ENCODE measurements at regions not wholly inside any gene's neighbourhood (a gene's known extent, or its start where the extent isn't known, plus 50 kb on each side); places are given as distances from the start of the nearest gene placed in this dataset.

DNA sequence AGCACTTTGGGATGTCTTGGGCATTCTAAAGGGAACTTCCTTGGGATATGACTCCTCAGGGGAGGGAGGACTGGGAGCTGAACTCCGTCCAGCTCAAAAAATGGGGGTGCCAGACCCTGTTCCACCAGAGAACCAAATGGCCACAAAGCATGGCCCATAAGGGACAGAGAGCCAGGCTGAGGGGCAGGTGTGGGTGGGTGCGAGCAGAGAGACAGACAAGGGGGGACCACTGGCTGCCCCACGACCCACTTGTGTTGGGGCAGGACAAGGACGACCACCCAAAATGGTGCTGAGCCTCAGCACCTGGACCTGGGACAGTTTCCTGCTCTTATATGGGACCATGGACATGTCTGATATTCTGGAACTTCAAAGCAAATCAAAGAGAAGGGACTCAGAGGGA is 148.2 kb upstream of the MLN start:
- no peak for DNase-seq (ENCODE audit: insufficient read length, low spot score)
- no peak for FAIRE-seq

DNA sequence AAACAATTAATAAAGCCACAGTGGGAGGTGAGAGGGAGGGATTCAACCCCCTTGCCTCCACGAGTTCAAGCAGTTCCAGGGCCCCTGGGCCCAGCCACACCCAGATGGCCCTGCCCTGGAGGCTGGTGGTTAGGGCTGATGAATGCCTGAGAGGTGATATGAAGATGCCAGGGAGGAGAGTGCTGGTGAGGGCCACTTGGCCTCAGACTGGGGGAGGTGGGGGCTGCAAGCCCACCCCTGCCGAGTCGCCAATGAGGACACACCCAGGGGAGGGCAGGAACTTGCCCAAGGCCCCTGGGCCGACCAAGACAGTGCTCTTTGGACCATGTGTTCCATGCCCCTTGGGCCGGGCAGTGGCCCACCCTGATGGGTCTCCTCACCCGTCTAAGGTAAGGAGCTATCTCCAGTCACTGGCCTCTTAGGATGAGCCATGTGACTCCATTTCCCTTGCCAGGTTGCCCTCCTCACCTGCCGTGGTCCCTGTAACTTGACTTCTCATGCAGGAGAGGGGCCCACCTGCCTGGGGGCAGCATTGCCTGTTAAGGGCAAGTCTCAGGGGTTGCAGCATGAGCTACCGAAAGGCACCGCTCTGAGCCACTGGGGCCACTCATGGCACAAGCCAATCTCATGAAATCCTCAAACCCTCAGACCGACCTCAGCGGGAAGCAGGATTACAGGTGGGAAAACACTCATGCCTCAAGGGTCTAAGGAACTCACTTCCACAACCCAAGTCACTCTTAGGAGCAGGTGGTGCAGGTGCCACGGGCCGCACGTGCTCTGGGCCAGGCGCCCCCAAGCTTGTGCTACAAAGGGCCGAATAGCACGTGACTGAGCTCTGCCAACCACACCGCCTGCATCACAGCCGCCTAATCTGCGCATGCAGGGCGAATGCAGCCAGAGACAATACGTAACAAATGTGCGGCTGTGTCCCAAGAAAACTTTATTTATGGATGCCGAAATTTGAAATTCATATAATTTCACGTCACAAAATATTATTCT is 147.4 kb upstream of the MLN start:
- DNase-seq (ENCODE audit: insufficient read length, low spot score) (no peak), FAIRE-seq (no peak)

DNA sequence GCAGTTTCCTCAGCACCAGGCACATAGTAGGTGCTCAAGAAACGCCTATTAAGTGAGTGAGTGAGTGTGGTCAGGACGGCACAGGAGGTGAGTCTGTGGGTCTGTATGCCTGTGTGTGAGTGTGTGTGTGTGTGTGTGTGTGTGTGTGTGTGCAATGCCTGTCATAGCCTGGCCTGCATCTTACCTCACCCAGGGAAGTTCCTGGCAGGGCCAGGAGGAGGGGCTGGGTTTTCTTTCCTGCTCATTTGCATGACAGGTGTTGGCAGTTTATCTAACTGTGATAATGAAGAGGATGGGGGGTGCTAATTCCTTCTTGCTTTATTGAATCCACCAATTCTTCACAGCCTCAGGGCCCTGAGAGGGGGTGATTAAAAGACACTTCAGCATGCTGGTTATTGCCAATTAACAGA is 146.7 kb upstream of the MLN start:
- FAIRE-seq (peak; percentile 40), DNase-seq (ENCODE audit: insufficient read length, low spot score) (no peak)

DNA sequence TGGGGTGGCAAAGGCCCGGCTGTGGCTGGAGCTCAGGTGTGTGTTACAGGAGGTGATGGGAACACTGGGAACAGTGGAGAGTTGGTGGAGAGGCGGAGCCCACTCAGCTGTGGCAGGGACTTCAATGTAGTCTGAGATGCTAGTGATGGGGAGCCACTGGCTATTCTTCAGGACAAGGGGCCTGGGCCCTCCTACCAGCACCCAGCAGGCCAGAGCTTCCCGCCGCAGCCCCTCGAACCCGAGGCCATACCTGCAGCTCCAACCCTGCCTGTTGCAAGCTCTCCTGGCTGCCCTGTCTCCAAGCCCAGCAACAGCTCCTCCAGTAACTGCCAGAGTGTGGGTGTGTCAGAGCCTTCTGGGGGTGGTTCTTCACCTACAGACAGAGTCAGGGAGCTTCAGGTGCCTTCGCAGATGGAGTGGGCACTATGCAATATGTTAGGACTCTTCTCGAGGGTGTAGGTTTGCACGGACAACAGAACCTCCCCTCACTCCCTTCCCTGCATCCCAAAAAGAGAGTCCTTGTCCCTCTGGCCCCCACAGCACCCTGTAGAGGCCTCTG is 146.2 kb upstream of the MLN start:
- no peak for FAIRE-seq
- no peak for DNase-seq (ENCODE audit: insufficient read length, low spot score)

DNA sequence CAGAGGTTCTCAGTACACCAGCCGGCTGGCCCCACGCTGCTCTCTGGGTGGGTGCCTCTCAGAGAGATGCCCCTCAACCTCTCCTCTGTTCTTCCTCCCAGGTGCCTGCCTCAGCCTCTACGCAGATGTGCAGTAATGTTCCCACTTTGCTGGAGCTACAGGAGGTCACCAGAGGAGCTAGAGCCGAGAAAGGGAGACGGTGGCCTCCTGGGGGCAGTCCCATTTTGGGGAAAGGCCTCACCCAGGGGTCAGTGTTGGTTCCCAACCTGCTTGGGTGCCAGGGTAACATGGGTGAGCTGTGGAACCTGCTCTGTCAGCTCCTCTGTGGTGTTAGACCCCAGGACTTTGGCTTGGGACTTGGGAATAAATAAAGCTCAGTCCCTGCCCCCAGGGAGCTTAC is 145.3 kb upstream of the MLN start:
- FAIRE-seq (no peak), DNase-seq (ENCODE audit: insufficient read length, low spot score) (no peak)

DNA sequence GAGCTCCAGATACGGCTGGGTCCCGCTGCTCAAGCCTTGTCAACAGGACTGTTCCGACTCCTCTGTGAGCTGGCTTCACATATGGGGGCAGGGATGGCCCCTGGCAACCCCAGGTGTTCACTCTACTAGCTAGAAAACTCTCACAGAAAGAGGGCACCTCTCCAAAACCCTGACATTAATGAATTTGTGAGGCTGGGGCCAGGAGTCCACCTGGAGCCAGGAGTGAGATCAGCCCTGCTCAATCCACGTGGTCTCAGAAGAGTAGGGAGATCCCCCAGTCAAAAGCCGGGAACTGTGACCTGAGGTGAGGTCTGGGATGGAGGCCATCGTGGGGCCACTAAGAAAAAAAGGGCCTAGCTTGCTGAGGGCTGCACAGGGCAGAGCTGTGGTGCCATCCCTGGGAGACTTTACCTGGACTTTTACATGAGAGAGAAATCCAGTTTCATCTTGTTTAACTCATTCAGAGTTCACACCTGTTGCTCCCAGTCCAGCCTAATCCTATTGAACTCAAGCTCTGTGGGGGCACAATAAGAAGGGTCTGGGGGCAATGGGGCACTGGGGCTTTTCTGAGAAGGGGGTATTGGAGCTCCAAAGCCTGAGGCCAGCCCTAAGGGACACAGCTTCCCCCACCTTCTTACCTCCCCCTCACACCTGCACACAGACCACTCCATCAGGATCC is 144.3 kb upstream of the MLN start:
- DNase-seq (ENCODE audit: insufficient read length, low spot score) = no peak
- no peak for FAIRE-seq

DNA sequence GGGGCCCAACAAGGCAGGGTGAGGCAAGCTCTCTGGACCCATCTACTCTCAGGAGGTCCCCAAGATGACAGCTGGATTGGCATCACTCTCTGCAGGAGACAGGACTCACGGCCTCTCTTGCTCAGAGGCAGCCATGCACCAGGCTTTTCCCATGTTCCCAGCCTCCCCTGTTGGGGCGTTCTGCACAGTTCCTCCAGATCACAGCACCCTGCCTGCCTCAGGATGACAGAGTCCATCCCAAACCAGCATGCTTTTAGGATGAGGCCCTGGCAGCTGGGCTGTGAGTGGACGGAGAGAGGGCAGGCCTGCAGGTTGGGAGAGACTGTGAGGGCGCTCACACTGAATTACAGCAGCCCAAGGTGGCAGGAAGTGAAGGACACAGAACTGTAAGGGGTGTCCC is 143.2 kb upstream of the MLN start:
- DNase-seq (ENCODE audit: insufficient read length, low spot score) (no peak), FAIRE-seq (no peak)

DNA sequence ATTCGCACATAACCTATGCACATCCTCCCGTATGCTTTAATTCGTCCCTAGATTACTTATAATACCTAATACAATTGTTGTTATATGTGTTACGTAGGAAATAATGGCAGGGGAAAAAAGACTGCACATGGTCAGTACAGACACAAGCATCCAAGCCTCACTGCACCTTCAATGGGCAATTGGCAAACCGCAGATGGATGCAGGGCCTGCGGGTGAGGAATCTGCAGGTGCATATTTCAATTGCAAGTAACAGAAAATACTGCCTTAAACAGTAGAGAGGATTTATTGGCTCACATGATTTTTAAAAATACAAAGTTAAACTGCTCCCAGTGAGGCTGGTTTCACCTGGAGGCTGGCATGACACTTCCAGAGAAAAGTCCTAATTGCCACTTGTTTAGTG is 142.1 kb upstream of the MLN start:
- no peak for DNase-seq (ENCODE audit: insufficient read length, low spot score)
- FAIRE-seq = no peak

DNA sequence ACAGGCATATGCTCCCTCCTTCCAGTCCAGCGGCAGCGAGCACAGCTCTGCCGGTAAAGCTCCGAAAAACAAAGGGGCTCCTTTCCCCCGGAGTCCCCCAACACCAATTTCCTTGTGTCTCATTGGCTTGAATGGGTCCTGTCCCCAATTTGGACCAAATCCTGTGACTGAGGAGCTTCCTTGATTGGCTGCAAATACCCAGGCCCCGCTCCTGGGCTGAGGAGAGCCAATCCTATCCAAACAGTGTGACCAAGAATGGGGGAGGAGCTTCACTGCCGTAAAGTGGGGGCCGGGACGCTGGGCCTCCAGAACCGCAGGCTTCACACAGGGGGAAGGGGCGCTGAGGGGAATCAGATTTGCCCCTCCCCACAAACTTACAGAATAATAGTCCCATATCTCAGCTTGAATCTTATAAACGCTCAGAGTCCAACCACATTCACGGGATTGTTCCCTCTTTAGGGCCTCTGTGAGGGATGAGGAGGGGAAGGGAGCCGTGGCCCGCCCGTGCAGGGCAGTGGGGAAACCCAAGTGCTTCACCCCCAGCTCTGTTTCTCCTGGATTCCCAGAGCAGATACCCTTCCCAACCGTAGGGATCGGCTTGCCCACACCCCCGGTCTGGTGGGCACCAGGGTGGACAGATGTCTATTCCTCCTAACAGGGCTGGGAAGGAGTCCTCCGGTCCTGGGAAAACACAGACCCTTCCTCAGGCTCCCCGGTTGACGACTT is 141.0 kb upstream of the MLN start:
- no peak for DNase-seq (ENCODE audit: insufficient read length, low spot score)
- no peak for FAIRE-seq

DNA sequence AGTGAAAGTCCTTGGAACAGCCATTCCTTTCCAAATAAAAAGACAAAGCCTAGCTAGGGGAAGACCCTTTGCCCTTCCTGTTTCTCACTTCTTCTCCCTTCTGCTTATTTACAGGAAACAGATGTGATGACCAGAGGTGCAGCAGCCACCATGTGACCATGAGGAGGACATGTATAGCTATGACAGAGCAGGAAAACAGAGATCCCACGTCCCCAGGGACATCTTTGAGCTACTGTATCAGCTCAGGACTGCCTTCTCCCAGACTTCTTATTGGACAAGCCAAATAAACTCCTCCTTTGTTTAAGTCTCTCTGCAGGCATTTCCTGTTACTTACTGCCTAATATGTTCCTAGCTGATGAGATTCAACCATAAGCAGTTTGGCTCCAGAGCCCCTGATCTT is 133.1 kb upstream of the MLN start:
- FAIRE-seq (no peak), DNase-seq (ENCODE audit: insufficient read length, low spot score) (no peak)

DNA sequence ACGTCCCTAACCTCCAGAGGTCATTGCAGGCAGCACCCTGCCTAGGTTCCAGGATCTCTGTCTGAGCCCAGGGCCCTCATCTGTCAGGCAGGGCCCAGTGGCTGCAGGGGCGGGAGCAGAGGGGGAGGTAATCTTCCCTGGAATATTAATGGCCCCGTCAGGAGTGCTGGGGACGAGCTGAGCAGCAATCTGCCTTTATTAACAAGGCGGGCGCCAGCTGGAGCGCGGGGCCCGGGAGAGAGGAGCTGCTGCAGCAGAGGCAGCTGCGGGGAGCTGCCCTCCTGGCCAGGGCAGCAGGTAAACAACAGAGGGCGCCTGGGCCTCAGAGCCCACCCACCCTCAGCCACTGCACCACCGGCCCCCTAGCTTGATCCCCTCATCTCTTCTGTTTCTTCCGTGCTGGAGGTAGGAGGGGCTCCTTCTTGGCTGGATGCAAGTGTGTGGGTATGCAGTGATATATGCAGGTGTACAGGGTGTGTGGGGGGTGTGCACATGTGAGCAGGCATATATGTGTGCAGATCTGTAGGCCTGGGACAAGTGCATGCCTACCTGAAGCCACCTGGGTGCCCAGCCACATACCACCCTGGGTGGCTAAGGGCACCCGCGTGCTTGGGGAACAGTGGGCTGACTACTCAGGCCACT is 131.8 kb upstream of the MLN start:
- DNase-seq (ENCODE audit: insufficient read length, low spot score) = no peak

DNA sequence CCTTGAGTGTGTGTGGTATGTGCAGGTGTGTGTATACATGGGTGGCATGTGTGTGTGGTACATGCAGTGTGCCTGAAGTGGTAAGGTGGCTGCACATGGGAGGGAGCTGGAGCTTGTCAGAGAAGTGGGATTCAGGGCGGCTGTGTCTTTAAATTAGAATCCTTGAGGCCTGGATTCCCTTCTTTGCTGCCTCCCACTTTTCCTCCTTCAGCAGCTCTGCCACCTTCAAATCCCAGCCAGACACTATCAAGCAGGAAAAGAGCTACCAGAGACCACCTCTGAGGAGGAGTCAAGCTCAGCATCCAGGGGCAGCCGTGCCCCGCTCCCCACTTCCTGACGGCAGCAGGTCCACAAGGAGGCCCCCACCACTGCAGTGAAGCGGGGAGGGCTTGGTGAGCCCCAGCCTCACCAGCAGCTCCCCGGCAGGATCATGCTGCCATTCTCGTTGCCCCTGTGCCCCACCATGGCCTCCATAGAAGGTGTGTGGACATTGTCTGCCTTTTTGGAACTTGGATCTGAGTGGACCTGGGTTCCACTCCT is 131.0 kb upstream of the MLN start:
- no peak for DNase-seq (ENCODE audit: insufficient read length, low spot score)
- no peak for FAIRE-seq

More for the DNA sequence above, 131.8 kb upstream of the MLN start:
- no peak for FAIRE-seq

DNA sequence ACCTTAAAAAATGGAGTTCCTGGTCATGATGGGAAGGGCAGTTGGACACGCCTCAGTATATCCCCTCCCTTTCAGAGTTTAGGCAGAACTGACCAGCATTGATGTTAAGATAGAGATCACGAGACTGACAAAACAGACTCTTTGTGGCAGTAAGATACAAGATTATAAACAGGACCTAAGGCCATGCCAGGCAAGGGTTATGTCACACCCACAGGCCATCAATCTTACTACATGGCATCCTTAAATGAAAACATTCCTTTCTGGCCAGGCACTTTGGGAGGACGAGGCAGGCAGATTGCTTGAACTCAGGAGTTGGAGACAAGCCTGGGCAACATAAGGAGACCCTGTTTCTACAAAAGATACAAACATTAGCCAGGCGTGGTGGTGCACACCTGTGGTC is 129.3 kb upstream of the MLN start:
- DNase-seq (ENCODE audit: insufficient read length, low spot score) (no peak), FAIRE-seq (no peak)

DNA sequence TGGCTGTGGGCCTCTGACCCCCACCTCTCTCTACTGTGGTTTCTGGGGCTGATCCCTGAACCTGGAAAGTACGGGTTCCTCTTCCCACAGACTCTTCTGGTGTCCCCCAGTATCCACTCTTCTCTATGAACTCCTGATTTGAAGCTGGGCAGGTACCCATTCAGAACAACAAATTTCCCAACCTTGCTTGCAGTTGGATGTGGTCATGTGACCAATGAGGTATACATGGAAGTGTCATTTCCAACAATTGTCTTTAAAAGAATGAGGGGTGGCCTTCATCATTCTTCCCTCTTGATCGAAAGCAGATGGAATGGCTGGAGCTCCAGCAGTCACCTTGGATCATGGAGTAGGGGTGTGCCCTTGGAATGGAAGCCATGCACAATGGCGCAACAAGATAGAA is 128.0 kb upstream of the MLN start:
- DNase-seq (ENCODE audit: insufficient read length, low spot score) (no peak), FAIRE-seq (no peak)

DNA sequence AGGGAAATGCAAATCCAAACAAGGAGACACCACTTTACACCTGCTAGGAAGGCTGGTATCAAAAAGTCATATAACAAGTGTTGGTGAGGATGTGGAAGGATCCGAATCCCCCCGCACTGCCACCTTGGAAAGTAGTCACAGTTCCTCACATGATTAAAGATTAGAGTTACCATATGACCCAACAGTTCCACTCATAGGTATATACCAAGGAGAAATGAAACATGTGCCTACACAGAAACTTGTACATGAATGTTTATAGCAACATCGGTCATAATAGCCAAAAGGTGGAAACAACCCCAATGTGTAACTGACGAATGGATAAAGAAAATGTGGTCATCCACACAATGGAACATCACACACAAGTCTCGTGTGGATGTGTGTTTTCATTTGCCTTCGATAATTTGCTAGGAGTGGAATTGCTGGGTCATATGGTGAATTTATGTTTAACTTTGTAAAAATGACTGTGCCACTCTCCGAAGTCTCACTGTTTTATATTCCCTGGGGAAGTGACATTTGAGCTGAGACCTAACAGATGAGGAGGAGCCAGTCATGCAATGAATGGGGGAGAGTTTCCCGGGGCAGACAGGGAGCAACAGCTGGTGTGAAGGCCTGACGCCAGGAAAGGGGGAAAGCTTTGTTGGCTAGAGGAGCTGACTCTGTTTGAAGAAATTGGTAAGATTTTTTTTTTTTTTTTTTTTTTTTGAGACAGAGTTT is 125.9 kb upstream of the MLN start:
- DNase-seq (ENCODE audit: insufficient read length, low spot score) (no peak), FAIRE-seq (no peak)

DNA sequence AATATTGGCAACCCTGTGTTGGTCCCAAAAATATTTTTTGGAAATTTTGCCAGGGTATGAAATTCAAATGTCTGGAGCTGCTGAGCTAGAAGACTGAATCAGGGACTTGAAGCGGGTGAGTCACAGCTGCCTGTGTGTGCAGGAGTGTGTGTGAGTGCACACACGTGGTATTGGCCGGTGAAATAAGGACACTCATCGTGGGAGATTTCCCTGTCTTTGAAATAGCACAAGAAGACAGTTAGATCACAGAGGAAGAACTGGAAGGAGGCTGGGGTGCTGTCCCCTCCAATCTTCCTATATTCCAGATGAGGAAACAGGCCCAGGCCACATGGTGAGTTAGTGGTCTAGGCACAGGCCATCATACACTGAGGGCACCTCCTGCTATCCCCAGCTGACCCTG is 123.8 kb upstream of the MLN start:
- no peak for DNase-seq (ENCODE audit: insufficient read length, low spot score)
- FAIRE-seq = no peak

DNA sequence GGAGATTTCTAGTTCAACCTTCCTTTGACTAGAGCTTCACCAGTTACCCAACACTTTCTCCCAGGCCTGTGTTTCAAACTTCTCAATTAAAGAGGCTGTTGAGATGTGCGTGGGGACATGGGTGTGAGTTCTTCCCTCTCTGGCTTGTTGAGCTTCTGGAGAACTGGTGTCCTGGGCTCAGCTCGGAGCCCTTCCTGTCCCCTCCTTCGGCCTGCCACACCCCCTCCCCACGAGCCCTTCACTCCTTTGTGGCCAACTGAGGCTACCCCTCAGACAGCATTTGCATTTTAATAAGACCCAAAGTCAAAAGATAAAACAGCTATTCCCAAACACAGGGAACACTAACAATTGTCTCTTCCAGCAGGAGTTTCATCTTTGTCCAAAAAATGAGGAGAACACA is 123.3 kb upstream of the MLN start:
- DNase-seq (ENCODE audit: insufficient read length, low spot score) (no peak), FAIRE-seq (no peak)

DNA sequence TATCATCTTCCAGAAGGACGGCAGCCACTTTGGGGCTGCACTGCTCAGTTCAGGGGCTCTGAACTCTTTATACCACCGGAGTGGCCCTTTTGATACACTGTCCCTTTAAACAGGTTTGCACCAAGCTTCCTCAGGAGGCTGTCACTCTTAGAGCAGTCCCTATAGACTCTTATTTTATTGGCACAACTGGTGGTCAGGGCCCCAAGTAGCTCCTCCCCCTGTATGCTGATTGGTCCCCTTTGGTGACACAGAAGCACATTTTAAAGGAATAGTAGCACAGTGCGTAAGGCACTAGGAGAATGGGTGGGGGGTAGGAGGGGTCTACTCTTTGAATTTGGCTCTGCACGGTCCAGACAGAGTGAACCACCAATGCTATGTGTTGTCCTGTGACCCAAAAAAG is 122.6 kb upstream of the MLN start:
- peak; percentile 33 for DNase-seq (ENCODE audit: insufficient read length, low spot score)

DNA sequence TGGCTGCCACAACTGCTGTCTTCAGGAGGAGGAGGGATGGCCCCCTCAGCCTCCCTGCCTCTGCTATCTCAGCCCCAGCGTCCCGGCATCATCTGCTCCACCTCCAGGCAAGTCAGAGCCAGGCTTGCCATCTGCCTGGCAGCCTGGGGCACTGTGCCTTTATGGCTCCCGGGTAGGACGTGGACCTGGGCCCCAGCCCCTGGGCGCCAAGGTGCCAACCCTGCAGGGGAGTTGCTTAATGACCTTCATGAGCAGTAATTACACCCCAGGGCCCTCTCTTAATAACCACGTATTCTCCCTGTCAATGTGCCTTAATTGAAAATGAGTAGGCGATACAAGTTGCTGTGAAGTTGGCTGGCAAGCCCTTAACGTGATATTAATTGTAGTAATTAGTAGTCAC is 122.1 kb upstream of the MLN start:
- FAIRE-seq = no peak
- DNase-seq (ENCODE audit: insufficient read length, low spot score) = no peak

More for the DNA sequence above, 122.6 kb upstream of the MLN start:
- no peak for FAIRE-seq

DNA sequence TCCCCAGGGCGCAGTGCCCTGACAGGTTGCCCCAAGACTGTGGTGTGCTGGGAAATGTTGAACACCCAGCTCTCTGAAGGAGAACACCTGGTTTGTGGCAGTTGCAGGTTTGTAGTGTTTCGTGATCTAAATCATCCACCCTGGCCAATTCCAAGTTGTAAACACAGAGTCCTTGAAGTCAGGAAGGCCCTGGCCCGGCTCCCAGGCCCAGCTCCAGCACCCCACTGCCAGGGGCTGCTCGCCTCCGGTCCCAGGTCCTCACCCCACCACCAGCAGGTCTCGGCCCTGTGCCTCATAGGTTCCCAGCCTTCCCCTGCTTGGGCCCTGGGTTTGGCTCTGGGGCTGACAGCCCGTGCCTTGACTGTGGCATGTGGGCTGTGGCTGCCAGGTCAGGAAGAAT is 121.4 kb upstream of the MLN start:
- no peak for FAIRE-seq

More for the DNA sequence above, 121.4 kb upstream of the MLN start:
- DNase-seq (ENCODE audit: insufficient read length, low spot score) = no peak

Measured in HTR-8/SVneo (cell line).